VCaP (cell line): ENCODE measurements at regions not wholly inside any gene's neighbourhood (a gene's known extent, or its start where the extent isn't known, plus 50 kb on each side); places are given as distances from the start of the nearest gene placed in this dataset.

Experiments
- H3K27ac ChIP-seq: fragments of 450-650 bp; 2 replicates; pipeline ENCODE4 v1.5.1; 2017
- TF ChIP-seq, protein P1 (sequence below): fragments of 450-650 bp; conservative IDR thresholded peaks from 2 replicates; pipeline ENCODE4 v1.5.1; 2017; ENCODE audit warnings: mild to moderate bottlenecking, moderate library complexity

DNA sequence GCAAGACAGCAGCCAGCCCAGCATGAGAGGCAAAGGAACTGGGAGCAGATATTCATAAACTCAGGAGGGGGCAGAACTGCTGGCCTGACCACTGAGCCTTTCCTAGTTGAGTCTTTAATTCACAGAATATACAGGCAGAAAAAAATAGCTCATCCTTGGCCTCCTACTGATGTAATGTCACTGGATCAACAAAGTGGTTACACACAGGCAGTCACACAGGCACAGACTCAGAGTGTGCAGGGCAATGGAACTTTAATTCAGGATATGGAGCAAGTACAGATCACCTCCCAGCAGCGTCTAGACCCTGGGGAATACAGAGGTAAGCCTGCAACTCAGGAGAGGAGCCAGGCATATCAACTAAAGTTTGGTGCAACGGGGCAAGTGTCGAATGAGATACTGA, 75.4 kb downstream of the TNP1 start:
- TF ChIP-seq, protein P1, sequence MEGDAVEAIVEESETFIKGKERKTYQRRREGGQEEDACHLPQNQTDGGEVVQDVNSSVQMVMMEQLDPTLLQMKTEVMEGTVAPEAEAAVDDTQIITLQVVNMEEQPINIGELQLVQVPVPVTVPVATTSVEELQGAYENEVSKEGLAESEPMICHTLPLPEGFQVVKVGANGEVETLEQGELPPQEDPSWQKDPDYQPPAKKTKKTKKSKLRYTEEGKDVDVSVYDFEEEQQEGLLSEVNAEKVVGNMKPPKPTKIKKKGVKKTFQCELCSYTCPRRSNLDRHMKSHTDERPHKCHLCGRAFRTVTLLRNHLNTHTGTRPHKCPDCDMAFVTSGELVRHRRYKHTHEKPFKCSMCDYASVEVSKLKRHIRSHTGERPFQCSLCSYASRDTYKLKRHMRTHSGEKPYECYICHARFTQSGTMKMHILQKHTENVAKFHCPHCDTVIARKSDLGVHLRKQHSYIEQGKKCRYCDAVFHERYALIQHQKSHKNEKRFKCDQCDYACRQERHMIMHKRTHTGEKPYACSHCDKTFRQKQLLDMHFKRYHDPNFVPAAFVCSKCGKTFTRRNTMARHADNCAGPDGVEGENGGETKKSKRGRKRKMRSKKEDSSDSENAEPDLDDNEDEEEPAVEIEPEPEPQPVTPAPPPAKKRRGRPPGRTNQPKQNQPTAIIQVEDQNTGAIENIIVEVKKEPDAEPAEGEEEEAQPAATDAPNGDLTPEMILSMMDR: no peak
- H3K27ac ChIP-seq: no peak overlapping the region

DNA sequence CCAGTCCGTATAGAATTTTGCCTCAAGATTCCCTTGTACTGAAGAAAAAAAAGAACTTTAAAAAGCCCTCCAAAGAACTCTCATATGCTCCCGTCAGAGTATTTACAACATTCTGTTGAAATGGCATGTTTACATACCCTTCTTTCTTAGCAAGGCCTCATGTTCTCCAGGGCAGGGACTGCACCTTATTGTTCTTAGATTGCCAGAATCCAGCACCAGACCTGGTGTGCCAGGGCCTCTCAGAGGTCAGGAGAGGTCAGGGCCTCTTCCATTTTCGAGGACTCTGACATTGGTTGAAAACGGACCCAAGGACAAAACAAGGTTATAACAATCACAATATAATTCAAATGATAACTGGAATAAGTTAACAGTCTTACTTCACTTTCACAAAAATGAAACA, 78.2 kb downstream of the TNP1 start:
- TF ChIP-seq, protein P1: no peak
- H3K27ac ChIP-seq: no peak overlapping the region

DNA sequence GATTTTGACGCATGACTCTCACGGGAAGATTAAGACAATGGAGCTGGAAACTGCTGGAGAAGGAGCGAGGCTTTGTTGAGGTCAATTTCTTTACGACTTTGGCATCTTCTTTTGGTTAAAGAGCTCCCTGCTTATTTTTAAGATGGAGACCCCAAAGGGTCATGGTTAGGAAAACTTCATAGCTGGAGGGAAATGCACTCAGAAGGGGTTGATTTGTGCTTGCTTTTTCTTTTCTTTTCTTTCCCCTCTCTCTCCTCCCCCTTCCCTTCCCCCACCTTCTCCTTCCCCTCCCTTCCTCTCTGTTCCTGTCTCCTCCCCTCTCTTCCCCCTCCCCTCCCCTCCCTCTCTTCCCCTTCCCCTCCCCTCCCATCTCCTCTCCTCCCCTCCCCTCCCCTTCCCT, 79.0 kb downstream of the TNP1 start:
- no peak overlapping the region for H3K27ac ChIP-seq
- TF ChIP-seq, protein P1: no peak

DNA sequence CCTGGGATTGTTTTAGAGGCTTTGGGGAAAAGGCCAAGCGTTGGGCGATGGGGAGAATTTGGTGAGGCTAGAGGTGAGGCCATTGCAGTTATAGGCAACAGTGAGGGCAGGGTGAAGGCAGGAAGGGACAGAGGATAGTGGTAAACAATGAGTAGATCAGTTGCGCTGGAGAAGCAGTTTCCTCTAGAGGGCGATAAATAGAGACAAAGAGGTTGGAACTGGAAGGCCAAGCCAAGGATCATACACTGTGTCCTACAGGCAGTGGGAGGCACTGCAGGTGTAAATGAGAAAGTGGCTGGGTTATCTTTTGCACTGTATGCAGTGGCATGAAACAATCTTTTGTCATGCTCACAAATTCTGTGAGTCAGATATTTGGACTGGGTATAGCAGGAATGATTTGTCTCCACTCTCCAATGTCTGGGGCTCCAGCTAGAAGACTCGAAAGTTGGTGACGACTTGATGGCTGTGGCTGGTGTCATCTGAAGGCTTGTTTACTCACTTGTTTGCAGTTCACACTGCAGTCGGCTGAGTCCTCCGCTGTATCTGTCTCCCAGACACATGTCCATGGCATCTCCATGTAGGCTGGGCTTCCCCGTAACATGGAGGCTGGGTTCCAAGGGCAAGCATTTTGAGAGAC, 82.1 kb downstream of the TNP1 start:
- TF ChIP-seq, protein P1: peak; percentile 54
- no peak overlapping the region for H3K27ac ChIP-seq

DNA sequence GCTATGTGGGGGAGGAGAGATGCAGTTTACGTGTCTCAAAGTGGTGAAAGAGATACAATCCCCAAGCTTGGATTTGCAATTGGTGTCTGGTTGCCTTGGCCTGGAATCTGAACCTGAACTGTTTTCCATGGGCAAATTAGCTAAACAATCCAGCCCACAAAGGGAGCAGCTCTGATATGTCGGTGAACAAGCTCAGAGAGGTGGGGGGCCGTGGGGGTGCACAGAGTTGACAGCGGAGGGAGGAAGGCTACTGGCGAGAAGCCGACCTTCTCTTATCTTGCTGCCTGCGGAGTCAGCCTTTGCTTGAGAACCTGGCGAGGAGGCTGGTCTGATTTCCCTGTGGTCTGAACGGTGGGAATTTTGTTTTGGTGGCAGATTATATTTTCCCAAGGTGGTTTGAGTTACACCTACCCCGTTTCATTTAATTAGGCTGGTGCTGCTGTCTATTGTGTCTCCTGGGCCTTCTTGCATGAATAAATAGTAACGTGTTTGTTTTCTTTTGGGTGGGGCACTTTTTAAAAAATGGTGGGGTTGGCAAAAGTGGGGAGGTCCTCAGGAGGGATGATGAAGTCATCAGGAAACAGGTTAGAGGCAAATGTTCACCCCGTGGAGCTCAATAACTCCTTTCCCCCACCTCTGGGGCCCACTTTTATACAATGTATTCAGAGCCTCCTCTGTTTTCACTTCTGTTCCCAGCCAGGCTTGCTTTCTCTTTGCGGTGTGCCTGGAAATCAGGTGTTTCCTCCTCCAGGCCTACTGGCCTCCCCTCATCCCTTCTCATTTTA, 80.9 kb upstream of the IGFBP5 start:
- TF ChIP-seq, protein P1: no peak
- H3K27ac ChIP-seq: no peak overlapping the region

DNA sequence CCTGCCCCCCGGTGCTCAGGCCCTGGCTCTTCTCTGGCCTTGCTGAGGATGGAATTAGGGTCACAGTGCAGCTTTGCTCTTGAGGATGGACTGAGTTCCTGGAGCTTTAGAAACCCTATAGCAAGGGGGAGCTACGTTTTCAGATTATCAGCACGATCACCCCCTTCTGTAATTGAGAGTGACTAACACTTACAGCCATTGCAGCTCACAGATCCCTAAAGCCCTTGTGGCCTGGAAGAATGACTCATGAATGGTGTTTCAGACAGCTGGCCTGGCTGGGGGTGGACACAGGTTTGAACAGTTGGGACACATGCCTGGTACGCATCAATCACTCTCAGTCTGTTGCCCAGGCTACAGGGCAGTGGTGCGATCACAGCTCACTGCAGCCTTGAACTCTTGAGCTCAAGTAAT, 79.7 kb upstream of the IGFBP5 start:
- H3K27ac ChIP-seq: no peak overlapping the region
- TF ChIP-seq, protein P1: no peak

DNA sequence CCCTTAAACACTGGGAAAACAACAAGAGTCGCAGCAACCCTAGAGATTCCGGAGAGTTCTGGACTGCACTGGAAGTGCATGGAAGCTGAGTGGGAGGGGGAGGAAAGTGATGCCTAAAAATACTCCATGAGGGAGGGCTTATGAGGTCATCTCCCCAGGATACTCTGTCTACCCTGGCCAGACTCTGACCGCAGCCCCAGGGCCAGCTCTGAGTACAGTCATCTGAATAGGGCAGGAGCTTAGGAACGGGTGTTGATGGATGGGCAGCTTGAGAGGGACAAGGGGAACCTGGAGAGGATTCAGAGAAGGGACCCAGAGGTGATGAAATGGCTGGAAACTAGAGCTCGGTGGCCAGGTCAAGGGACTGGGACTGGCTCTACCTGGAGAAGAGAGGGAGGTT, 79.3 kb upstream of the IGFBP5 start:
- H3K27ac ChIP-seq: no peak overlapping the region
- TF ChIP-seq, protein P1: no peak
